NCI-H748 (cell line): ENCODE measurements at regions not wholly inside any gene's neighbourhood (a gene's known extent, or its start where the extent isn't known, plus 50 kb on each side); places are given as distances from the start of the nearest gene placed in this dataset.

Source experiments
- DNase-seq: peaks from one replicate; lab custom pipeline; 2025; ENCODE audit not compliant: unreplicated experiment; lab: John Stamatoyannopoulos, UW

GRCh38 chr18:22332590-22332989 lies 85.1 kb downstream of the CTAGE1 start:
- DNase-seq = no peak

GRCh38 chr18:22330508-22330907 lies 87.2 kb downstream of the CTAGE1 start:
- DNase-seq = no peak

GRCh38 chr18:22325396-22325795 lies 92.3 kb downstream of the CTAGE1 start:
- DNase-seq = no peak

- peak; percentile 15 for DNase-seq
Measured at GRCh38 chr18:22324191-22325131, 93.3 kb downstream of the CTAGE1 start.

GRCh38 chr18:22322243-22322691 lies 95.4 kb downstream of the CTAGE1 start:
- no peak for DNase-seq

GRCh38 chr18:22320771-22321170 lies 96.9 kb downstream of the CTAGE1 start:
- no peak for DNase-seq

GRCh38 chr18:22320155-22320554 lies 97.6 kb downstream of the CTAGE1 start:
- DNase-seq = no peak

- no peak for DNase-seq
Measured at GRCh38 chr18:22318745-22319407, 98.8 kb downstream of the CTAGE1 start.

GRCh38 chr18:22314420-22314819 lies 103.3 kb downstream of the CTAGE1 start:
- no peak for DNase-seq

- no peak for DNase-seq
Measured at GRCh38 chr18:22314001-22314400, 103.7 kb downstream of the CTAGE1 start.

GRCh38 chr18:22311301-22311700 lies 106.4 kb downstream of the CTAGE1 start:
- DNase-seq = no peak

GRCh38 chr18:22309191-22309590 lies 108.5 kb downstream of the CTAGE1 start:
- no peak for DNase-seq

GRCh38 chr18:22307528-22307927 lies 110.2 kb downstream of the CTAGE1 start:
- no peak for DNase-seq

- DNase-seq = no peak
Measured at GRCh38 chr18:22303927-22304326, 113.8 kb downstream of the CTAGE1 start.

GRCh38 chr18:22302144-22302543 lies 115.6 kb downstream of the CTAGE1 start:
- DNase-seq = no peak

- DNase-seq = no peak
Measured at GRCh38 chr18:22300665-22301636, 116.8 kb downstream of the CTAGE1 start.

- DNase-seq = no peak
Measured at GRCh38 chr18:22297008-22297407, 120.7 kb downstream of the CTAGE1 start.

GRCh38 chr18:22296304-22296703 lies 121.4 kb downstream of the CTAGE1 start:
- no peak for DNase-seq

- no peak for DNase-seq
Measured at GRCh38 chr18:22293417-22293816, 124.0 kb downstream of the GATA6 start.

- DNase-seq = no peak
Measured at GRCh38 chr18:22290004-22290403, 120.6 kb downstream of the GATA6 start.

GRCh38 chr18:22286585-22286984 lies 117.2 kb downstream of the GATA6 start:
- DNase-seq = no peak
